ENCODE measurements at regions not wholly inside any gene's neighbourhood (a gene's known extent, or its start where the extent isn't known, plus 50 kb on each side); places are given as distances from the start of the nearest gene placed in this dataset.
A peak's percentile ranks its signal among the peaks of the same experiment; 100 is the strongest.

DNA sequence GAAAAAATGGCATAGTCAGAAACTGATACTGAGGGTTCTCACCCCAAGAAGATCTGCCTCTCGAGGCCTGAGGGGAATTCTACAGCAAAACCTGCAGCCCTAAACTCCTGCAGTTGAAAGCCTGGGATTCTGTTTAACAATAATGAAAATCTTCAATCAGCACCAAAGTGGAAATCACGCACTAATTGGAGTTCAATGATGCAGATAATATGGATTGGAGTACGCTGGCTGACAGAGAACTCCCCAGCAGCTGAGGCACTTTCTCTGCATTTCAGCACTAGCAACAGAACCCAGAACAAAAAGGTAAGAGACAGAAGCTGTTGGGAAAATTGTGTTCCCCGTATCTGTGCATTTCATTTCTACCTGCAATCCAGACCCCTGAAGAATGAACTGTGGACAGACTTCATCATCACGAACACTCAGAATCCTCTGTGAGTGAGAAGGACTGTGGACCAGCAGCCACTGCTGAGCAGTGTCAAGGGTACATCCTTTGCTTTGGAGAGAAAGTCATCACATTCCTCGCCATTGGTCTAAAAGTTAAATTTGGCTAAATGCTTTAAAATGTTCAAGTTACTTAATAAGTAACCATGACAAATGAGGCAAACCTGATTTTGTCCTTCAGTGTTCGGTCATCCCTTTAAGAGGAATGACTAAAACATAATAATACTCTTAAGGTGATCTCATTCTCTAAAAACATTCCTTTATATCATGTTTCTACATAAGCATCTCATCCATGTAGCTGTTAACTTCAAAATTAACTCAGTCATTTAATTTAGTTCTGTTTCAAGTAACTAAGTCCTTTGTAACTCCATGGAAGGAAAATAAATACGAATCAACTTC is 126.1 kb downstream of the GAS1 start:
- TF ChIP-seq, protein P1, sequence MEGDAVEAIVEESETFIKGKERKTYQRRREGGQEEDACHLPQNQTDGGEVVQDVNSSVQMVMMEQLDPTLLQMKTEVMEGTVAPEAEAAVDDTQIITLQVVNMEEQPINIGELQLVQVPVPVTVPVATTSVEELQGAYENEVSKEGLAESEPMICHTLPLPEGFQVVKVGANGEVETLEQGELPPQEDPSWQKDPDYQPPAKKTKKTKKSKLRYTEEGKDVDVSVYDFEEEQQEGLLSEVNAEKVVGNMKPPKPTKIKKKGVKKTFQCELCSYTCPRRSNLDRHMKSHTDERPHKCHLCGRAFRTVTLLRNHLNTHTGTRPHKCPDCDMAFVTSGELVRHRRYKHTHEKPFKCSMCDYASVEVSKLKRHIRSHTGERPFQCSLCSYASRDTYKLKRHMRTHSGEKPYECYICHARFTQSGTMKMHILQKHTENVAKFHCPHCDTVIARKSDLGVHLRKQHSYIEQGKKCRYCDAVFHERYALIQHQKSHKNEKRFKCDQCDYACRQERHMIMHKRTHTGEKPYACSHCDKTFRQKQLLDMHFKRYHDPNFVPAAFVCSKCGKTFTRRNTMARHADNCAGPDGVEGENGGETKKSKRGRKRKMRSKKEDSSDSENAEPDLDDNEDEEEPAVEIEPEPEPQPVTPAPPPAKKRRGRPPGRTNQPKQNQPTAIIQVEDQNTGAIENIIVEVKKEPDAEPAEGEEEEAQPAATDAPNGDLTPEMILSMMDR (IDR thresholded peaks at IDR 0.05; ENCODE audit: borderline replicate concordance, extremely low read depth, insufficient read depth) = no peak
- Histone ChIP-seq H3K4me1 (ENCODE audit: control insufficient read depth in 2 of 3, insufficient read depth in 2 of 3, low read depth in 1 of 3, low read length in 3 of 3) (no peaks in the 10 kb centered on the region), H3K4me3 (ENCODE audit: low read length in 3 of 3) (no peak overlapping the region), H3K36me3 (ENCODE audit: control insufficient read depth in 2 of 3, insufficient read depth in 3 of 3, low read length in 3 of 3) (no peaks in the 10 kb centered on the region), H3K9ac (ENCODE audit: low read length in 3 of 3) (no peak overlapping the region), H3K27me3 (ENCODE audit: control insufficient read depth, insufficient read depth, low read length) (no peaks in the 10 kb centered on the region), H3K9me3 (ENCODE audit: control insufficient read depth in 2 of 3, insufficient read depth in 1 of 3, low read length in 3 of 3) (no peaks in the 10 kb centered on the region), H3K27ac (ENCODE audit: low read depth in 2 of 2, low read length in 2 of 2) (no peak overlapping the region)
- intact Hi-C loops (cut with DNase I) = no loop called here
- peak in 2 of 5 donors; percentile 51 to 62 for DNase-seq
- no peak for FAIRE-seq

DNA sequence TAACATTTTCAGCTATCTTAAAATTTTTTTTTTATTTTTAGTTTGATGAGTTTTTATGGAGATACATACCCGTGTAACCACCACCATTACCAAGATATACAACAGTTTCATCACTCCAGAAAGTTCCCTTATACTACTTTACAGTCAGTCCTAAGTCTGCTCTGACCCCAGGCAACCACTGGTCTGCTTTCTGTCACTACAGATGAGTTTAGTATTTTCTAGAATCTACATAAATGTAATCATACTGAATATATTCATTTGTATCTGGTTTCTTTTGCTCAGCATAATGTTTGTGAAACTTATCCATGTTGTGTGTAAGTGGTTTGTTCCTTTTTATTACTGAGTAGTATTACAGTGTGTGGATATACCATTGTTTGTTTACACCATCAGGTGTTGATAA is 127.8 kb downstream of the GAS1 start:
- H3K27ac ChIP-seq (ENCODE audit: low read depth in 2 of 2, low read length in 2 of 2) = no peak overlapping the region
- TF ChIP-seq, protein P1 (IDR thresholded peaks at IDR 0.05; ENCODE audit: borderline replicate concordance, extremely low read depth, insufficient read depth) = no peak
- DNase-seq (no peak), FAIRE-seq (no peak)
- H3K4me1 ChIP-seq (ENCODE audit: control insufficient read depth in 2 of 3, insufficient read depth in 2 of 3, low read depth in 1 of 3, low read length in 3 of 3) = no peaks in the 10 kb centered on the region
- no peaks in the 10 kb centered on the region for H3K27me3 ChIP-seq (ENCODE audit: control insufficient read depth, insufficient read depth, low read length)
- H3K9me3 ChIP-seq (ENCODE audit: control insufficient read depth in 2 of 3, insufficient read depth in 1 of 3, low read length in 3 of 3) = no peaks in the 10 kb centered on the region
- intact Hi-C loops (cut with DNase I) = no loop called here
- no peak overlapping the region for H3K4me3 ChIP-seq (ENCODE audit: low read length in 3 of 3)
- H3K36me3 ChIP-seq (ENCODE audit: control insufficient read depth in 2 of 3, insufficient read depth in 3 of 3, low read length in 3 of 3) = no peaks in the 10 kb centered on the region
- no peak overlapping the region for H3K9ac ChIP-seq (ENCODE audit: low read length in 3 of 3)

DNA sequence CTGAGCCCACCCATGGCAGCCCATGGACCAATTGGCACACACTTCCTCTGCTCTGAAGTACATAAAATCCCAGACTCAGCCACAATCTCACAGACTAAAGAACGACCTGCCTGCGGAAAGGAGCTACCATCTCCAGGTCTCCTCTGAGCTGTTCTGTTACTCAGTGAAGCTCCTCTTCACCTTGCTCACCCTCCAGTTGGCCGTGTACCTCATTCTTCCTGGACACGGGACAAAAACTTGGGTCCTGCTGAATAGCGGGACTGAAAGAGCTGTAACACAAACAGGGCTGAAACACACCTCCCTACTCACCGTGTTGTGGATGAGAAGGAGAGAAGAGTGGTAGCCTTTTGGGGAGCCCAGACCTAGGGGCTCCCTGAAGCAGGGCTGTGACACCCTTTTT is 128.7 kb downstream of the GAS1 start:
- TF ChIP-seq, protein P1 (IDR thresholded peaks at IDR 0.05; ENCODE audit: borderline replicate concordance, extremely low read depth, insufficient read depth) = no peak
- H3K27me3 ChIP-seq (ENCODE audit: control insufficient read depth, insufficient read depth, low read length) = no peaks in the 10 kb centered on the region
- intact Hi-C loops (cut with DNase I) = no loop called here
- DNase-seq = no peak
- H3K27ac ChIP-seq (ENCODE audit: low read depth in 2 of 2, low read length in 2 of 2) = no peak overlapping the region
- no peaks in the 10 kb centered on the region for H3K4me1 ChIP-seq (ENCODE audit: control insufficient read depth in 2 of 3, insufficient read depth in 2 of 3, low read depth in 1 of 3, low read length in 3 of 3)
- H3K4me3 ChIP-seq (ENCODE audit: low read length in 3 of 3) = no peak overlapping the region
- FAIRE-seq = no peak
- no peaks in the 10 kb centered on the region for H3K9me3 ChIP-seq (ENCODE audit: control insufficient read depth in 2 of 3, insufficient read depth in 1 of 3, low read length in 3 of 3)
- H3K36me3 ChIP-seq (ENCODE audit: control insufficient read depth in 2 of 3, insufficient read depth in 3 of 3, low read length in 3 of 3) = no peaks in the 10 kb centered on the region
- H3K9ac ChIP-seq (ENCODE audit: low read length in 3 of 3) = no peak overlapping the region
